ENCODE measurements at regions not wholly inside any gene's neighbourhood (a gene's known extent, or its start where the extent isn't known, plus 50 kb on each side); places are given as distances from the start of the nearest gene placed in this dataset.
"Not testable (repeated sequence)": the region's sequence is repeated elsewhere in the genome, so short reads cannot be mapped to it uniquely, and the experiment has no call there.

- Mint-ChIP-seq H3K4me3 (no peak overlapping the region), H3K4me1 (no peaks in the 10 kb centered on the region), H3K27ac (no peak overlapping the region), H3K27me3 (peaks cover 0 to 2% (median 0%) of the 10 kb centered on the region in 5 donors), H3K36me3 (peaks cover 0 to 9% (median 0%) of the 10 kb centered on the region in 3 donors), H3K9me3 (peaks cover 6 to 33% (median 19%) of the 10 kb centered on the region in 9 donors)
- POLR2A ChIA-PET: no interaction called here
- ATAC-seq (no peak), DNase-seq (no peak)
Measured at GRCh38 chr20:54759589-54759988, 284.2 kb downstream of the DOK5 start.

DNA sequence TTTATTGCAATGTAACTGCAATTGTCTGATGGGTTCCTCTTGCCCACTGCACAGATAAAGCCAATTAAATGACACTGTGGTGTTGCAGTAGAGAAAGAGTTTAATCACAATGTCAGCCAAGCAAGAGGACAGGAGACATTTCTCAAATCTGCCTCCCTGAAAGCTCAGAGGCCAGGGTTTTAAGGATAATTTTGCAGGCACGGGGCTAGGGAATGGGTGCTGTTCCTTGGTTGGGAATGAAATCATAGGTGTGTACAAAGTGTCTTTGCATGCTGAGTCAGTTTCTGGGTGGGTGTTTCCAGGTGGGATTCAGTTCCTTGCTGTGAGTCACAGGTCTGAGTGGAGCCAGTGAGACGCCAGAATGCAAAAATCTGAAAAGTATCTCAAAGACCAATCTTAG lies 271.4 kb downstream of the DOK5 start:
- Mint-ChIP-seq H3K27ac (no peak overlapping the region), H3K4me3 (no peak overlapping the region), H3K27me3 (peaks cover 0 to 15% (median 6%) of the 10 kb centered on the region in 5 donors), H3K36me3 (no peaks in the 10 kb centered on the region), H3K9me3 (peaks cover 0 to 13% (median 3%) of the 10 kb centered on the region in 9 donors), H3K4me1 (no peaks in the 10 kb centered on the region)
- POLR2A ChIA-PET: no interaction called here
- ATAC-seq (no peak), DNase-seq (no peak)

- Mint-ChIP-seq H3K9me3 (peaks cover 0 to 13% (median 3%) of the 10 kb centered on the region in 9 donors), H3K27me3 (peaks cover 0 to 12% (median 6%) of the 10 kb centered on the region in 5 donors), H3K4me1 (no peaks in the 10 kb centered on the region), H3K4me3 (no peak overlapping the region), H3K27ac (no peak overlapping the region), H3K36me3 (no peaks in the 10 kb centered on the region)
- ATAC-seq: no peak
- DNase-seq: no peak
- POLR2A ChIA-PET: no interaction called here
Measured at GRCh38 chr20:54745780-54746179, 270.4 kb downstream of the DOK5 start.

- DNase-seq: no peak
- Mint-ChIP-seq H3K9me3 (peaks cover 0 to 10% (median 3%) of the 10 kb centered on the region in 9 donors), H3K27me3 (peaks cover 0 to 6% (median 3%) of the 10 kb centered on the region in 5 donors), H3K4me3 (no peak overlapping the region), H3K4me1 (no peaks in the 10 kb centered on the region), H3K36me3 (no peaks in the 10 kb centered on the region), H3K27ac (no peak overlapping the region)
- POLR2A ChIA-PET: no interaction called here
- ATAC-seq: no peak
Measured at GRCh38 chr20:54744097-54744496, 268.7 kb downstream of the DOK5 start.

DNA sequence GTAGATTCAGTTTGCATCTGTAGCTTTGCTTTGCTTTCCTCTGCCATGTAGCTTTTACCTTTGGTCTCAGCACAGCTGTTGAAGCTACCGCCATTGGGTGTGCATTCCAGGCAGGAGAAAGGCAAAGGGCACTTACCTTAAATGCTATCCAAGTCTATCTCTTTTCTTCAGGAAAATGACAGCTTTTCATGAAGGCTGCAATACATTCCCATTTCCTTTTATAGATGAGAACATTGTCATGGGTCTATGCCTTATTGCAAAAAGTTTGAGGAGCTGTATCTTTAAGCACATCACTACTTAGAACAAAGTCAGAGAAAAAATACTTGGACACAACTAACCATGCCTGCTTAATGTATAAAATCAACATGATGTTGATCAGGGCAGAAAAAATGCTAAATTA lies 266.8 kb downstream of the DOK5 start:
- peaks cover 0 to 10% (median 0%) of the 10 kb centered on the region in 5 donors for H3K27me3 Mint-ChIP-seq
- no peak overlapping the region for H3K4me3 Mint-ChIP-seq
- no peaks in the 10 kb centered on the region for H3K4me1 Mint-ChIP-seq
- no peak overlapping the region for H3K27ac Mint-ChIP-seq
- ATAC-seq: no peak
- no peaks in the 10 kb centered on the region for H3K36me3 Mint-ChIP-seq
- no peak for DNase-seq
- peaks cover 0 to 10% (median 3%) of the 10 kb centered on the region in 9 donors for H3K9me3 Mint-ChIP-seq
- POLR2A ChIA-PET: no interaction called here

- no peak for ATAC-seq
- no peak for DNase-seq
- POLR2A ChIA-PET: no interaction called here
- no peaks in the 10 kb centered on the region for H3K4me1 Mint-ChIP-seq
- H3K27me3 Mint-ChIP-seq: peaks cover 0 to 7% (median 2%) of the 10 kb centered on the region in 5 donors
- H3K27ac Mint-ChIP-seq: no peak overlapping the region
- H3K9me3 Mint-ChIP-seq: peaks cover 0 to 3% (median 0%) of the 10 kb centered on the region in 9 donors
- no peak overlapping the region for H3K4me3 Mint-ChIP-seq
- H3K36me3 Mint-ChIP-seq: no peaks in the 10 kb centered on the region
Measured at GRCh38 chr20:54736421-54736820, 261.0 kb downstream of the DOK5 start.

DNA sequence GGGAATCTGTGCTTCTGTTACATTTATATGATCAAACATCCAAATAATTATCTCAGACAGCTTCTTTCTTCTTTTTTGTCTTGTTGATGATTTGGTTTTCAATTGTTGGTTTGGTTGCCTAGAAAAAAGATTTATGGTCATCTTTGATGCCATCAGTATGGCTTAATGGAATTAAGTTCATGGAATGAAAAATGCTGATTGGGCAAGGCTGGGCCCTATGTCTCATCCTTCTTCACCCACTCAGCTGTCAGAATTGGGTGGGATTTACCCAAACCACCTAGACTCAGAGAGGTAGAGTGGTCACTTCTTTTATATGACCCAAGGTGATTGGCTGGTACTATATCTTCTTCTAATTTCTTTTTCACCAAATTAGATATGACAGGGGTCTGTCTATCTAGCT lies 258.3 kb downstream of the DOK5 start:
- POLR2A ChIA-PET: no interaction called here
- Mint-ChIP-seq H3K27ac (no peak overlapping the region), H3K4me1 (no peaks in the 10 kb centered on the region), H3K27me3 (peaks cover 0 to 4% (median 2%) of the 10 kb centered on the region in 5 donors), H3K36me3 (no peaks in the 10 kb centered on the region), H3K9me3 (peaks cover 0 to 3% (median 0%) of the 10 kb centered on the region in 9 donors), H3K4me3 (no peak overlapping the region)
- DNase-seq: no peak
- no peak for ATAC-seq

- POLR2A ChIA-PET: no interaction called here
- no peak overlapping the region for H3K27ac Mint-ChIP-seq
- DNase-seq: no peak
- H3K4me3 Mint-ChIP-seq: no peak overlapping the region
- peaks cover 0 to 24% (median 0%) of the 10 kb centered on the region in 9 donors for H3K9me3 Mint-ChIP-seq
- ATAC-seq: no peak
- H3K36me3 Mint-ChIP-seq: no peaks in the 10 kb centered on the region
- H3K27me3 Mint-ChIP-seq: peaks cover 2 to 10% (median 5%) of the 10 kb centered on the region in 5 donors
- H3K4me1 Mint-ChIP-seq: no peaks in the 10 kb centered on the region
Measured at GRCh38 chr20:54727490-54727889, 252.1 kb downstream of the DOK5 start.

GRCh38 chr20:54726687-54727300 lies 251.4 kb downstream of the DOK5 start:
- Mint-ChIP-seq H3K4me1 (no peaks in the 10 kb centered on the region), H3K4me3 (no peak overlapping the region), H3K9me3 (peaks cover 0 to 24% (median 3%) of the 10 kb centered on the region in 9 donors), H3K27ac (no peak overlapping the region), H3K36me3 (no peaks in the 10 kb centered on the region), H3K27me3 (peaks cover 0 to 17% (median 5%) of the 10 kb centered on the region in 5 donors)
- POLR2A ChIA-PET: no interaction called here
- ATAC-seq (no peak), DNase-seq (no peak)

- H3K4me3 Mint-ChIP-seq, DNase-seq, H3K27ac Mint-ChIP-seq, H3K4me1 Mint-ChIP-seq, H3K36me3 Mint-ChIP-seq, ATAC-seq, POLR2A ChIA-PET: not testable (repeated sequence)
- Mint-ChIP-seq H3K27me3 (peaks cover 0 to 22% (median 8%) of the 10 kb centered on the region in 5 donors), H3K9me3 (peaks cover 0 to 24% (median 3%) of the 10 kb centered on the region in 9 donors)
Measured at GRCh38 chr20:54725266-54725665, 249.9 kb downstream of the DOK5 start.

DNA sequence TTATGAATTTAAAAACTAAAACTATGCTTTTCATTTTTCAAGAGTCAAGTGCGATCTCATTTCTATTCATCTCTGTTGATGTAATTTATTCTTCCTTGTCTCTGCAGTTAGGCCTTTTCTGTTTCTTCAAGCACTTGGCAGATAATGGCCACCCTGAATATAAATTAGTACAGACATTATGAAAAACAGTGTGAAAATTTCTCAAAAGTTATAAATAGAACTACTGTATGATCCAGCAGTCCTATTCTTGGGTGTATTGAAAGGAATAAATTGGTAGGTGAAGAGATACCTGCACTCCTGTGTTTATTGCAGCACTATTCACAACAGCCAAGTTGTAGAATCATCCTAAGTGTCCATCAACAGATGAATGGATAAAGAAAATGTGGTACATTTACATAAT lies 248.3 kb downstream of the DOK5 start:
- POLR2A ChIA-PET: no interaction called here
- Mint-ChIP-seq H3K27ac (no peak overlapping the region), H3K4me1 (no peaks in the 10 kb centered on the region), H3K27me3 (peaks cover 0 to 22% (median 9%) of the 10 kb centered on the region in 5 donors), H3K9me3 (peaks cover 0 to 24% (median 3%) of the 10 kb centered on the region in 9 donors), H3K4me3 (no peak overlapping the region), H3K36me3 (no peaks in the 10 kb centered on the region)
- DNase-seq (no peak), ATAC-seq (no peak)

DNA sequence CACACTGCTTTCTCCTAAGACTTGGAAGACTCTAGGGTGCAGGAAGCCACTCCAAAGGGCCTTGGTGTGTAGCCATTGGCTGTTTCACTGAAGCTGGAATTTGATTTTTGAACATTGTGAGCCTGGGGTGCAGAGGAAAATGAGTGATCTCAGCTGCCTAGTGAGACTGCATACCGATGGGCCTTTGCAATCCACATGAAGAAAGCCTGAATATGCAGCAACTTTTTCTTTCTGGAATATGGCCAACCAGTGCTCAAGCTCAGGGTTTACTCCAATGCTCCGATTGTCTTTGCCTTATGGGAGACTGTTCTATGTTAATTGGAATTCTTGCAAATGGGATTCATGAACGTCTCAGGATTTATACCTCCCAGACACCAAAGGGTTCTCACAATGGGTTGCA lies 242.6 kb downstream of the DOK5 start:
- H3K27me3 Mint-ChIP-seq: peaks cover 0 to 24% (median 3%) of the 10 kb centered on the region in 5 donors
- H3K4me3 Mint-ChIP-seq: no peak overlapping the region
- ATAC-seq (no peak), DNase-seq (no peak)
- no peak overlapping the region for H3K27ac Mint-ChIP-seq
- POLR2A ChIA-PET: no interaction called here
- H3K4me1 Mint-ChIP-seq: no peaks in the 10 kb centered on the region
- H3K9me3 Mint-ChIP-seq: peaks cover 0 to 5% (median 0%) of the 10 kb centered on the region in 9 donors
- H3K36me3 Mint-ChIP-seq: no peaks in the 10 kb centered on the region

DNA sequence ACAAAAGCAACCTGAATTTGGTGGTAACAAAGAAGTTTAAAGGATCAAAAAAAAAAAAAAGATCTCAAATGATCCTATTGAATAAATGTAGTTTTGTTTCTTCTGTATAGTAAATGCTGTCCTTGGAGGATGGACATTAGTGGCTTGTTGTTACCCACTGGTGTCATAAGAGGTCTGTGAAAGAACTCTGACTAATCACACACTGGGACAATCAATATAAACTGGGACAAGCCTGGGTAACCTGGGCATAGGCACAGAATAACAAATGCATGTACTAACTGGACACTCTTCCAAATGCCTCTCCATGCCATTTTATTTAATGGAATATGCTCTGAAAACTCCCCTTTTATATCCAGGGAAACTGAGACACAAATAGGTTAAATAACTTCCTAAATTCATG lies 241.4 kb downstream of the DOK5 start:
- Mint-ChIP-seq H3K27ac (no peak overlapping the region), H3K36me3 (no peaks in the 10 kb centered on the region), H3K9me3 (peaks cover 0 to 2% (median 0%) of the 10 kb centered on the region in 9 donors), H3K27me3 (peaks cover 0 to 17% (median 3%) of the 10 kb centered on the region in 5 donors), H3K4me3 (no peak overlapping the region), H3K4me1 (no peaks in the 10 kb centered on the region)
- POLR2A ChIA-PET: no interaction called here
- no peak for ATAC-seq
- no peak for DNase-seq

GRCh38 chr20:54716174-54716747 lies 240.9 kb downstream of the DOK5 start:
- no peak for ATAC-seq
- no peak overlapping the region for H3K27ac Mint-ChIP-seq
- POLR2A ChIA-PET: no interaction called here
- H3K36me3 Mint-ChIP-seq: no peaks in the 10 kb centered on the region
- H3K27me3 Mint-ChIP-seq: peaks cover 0 to 15% (median 3%) of the 10 kb centered on the region in 5 donors
- peaks cover 0 to 2% (median 0%) of the 10 kb centered on the region in 9 donors for H3K9me3 Mint-ChIP-seq
- no peak overlapping the region for H3K4me3 Mint-ChIP-seq
- H3K4me1 Mint-ChIP-seq: no peaks in the 10 kb centered on the region
- DNase-seq: no peak

Data from naive thymus-derived CD8-positive, alpha-beta T cell (primary cell).